ENCODE measurements at regions not wholly inside any gene's neighbourhood (a gene's known extent, or its start where the extent isn't known, plus 50 kb on each side); places are given as distances from the start of the nearest gene placed in this dataset.
"Not testable (repeated sequence)": the region's sequence is repeated elsewhere in the genome, so short reads cannot be mapped to it uniquely, and the experiment has no call there.

- H3K9ac ChIP-seq (ENCODE audit: low read depth, low read length); H3K27me3 ChIP-seq (ENCODE audit: control insufficient read depth, insufficient read depth, low read length); H3K4me1 ChIP-seq (ENCODE audit: control insufficient read depth, insufficient read depth, low read length); H3K9me1 ChIP-seq (ENCODE audit: insufficient read depth, low read length); intact Hi-C loops (cut with micrococcal nuclease); CTCF ChIA-PET; H2BK5ac ChIP-seq (ENCODE audit: low read depth, low read length, poor library complexity, severe bottlenecking); DNase-seq; H3K18ac ChIP-seq (ENCODE audit: low read depth, low read length); BruUV-seq (replicated peaks); dilution Hi-C loops (cut with HindIII; ENCODE audit: low sequenced_read_pairs, unreplicated experiment); H2AK9ac ChIP-seq (replicated peaks; ENCODE audit: low read depth, low read length, poor library complexity); H3K14ac ChIP-seq (replicated peaks; ENCODE audit: low read depth, low read length); H3K4me3 ChIP-seq (ENCODE audit: insufficient read depth, low read depth, low read length); H4K5ac ChIP-seq (ENCODE audit: low read depth, low read length); H4K8ac ChIP-seq (ENCODE audit: low read depth in 2 of 2, low read length in 2 of 2); H4K20me1 ChIP-seq (ENCODE audit: insufficient read depth, low read length); H2AFZ ChIP-seq (replicated peaks; ENCODE audit: low read length, poor library complexity); H2AK5ac ChIP-seq (ENCODE audit: low read depth, low read length); H3K27ac ChIP-seq (ENCODE audit: insufficient read depth, low read length); H3K36me3 ChIP-seq (ENCODE audit: control insufficient read depth, insufficient read depth, low read length); H3K4ac ChIP-seq (ENCODE audit: low read depth, low read length); H2BK20ac ChIP-seq (ENCODE audit: low read depth, low read length); H2BK15ac ChIP-seq (ENCODE audit: low read depth, low read length); H3K4me2 ChIP-seq (ENCODE audit: low read depth, low read length); ATAC-seq (ENCODE audit: low read depth); H3K56ac ChIP-seq (ENCODE audit: extremely low read depth, insufficient read depth, low read length); H4K91ac ChIP-seq (ENCODE audit: insufficient read depth, low read depth, low read length); H2BK120ac ChIP-seq (ENCODE audit: low read depth, low read length); H3K79me1 ChIP-seq (ENCODE audit: low read depth in 1 of 2, low read length in 2 of 2); H3K23ac ChIP-seq (ENCODE audit: low read depth, low read length); H3K9me3 ChIP-seq (ENCODE audit: control insufficient read depth, insufficient read depth, low read length); in situ Hi-C loops (cut with MboI; ENCODE audit: low sequenced_read_pairs); POLR2A ChIA-PET (ENCODE audit: unreplicated experiment): not testable (repeated sequence)
- no CpG with 5 or more reads among the region's 4 CpGs for WGBS, 2 experiments (ENCODE audit: extremely low coverage in 2 of 2, insufficient read length in 1 of 2)
These were observed 82.8 kb upstream of the PCAT7 start for GRCh38 chr9:94472063-94472462.

Data from IMR-90 (cell line).